Naive thymus-derived CD4-positive, alpha-beta T cell (primary cell): ENCODE measurements at regions not wholly inside any gene's neighbourhood (a gene's known extent, or its start where the extent isn't known, plus 50 kb on each side); places are given as distances from the start of the nearest gene placed in this dataset.

ENCODE experiments used
- ATAC-seq: fragments of 150-1000 bp; cut with Tn5 transposase; 2 replicates; pipeline ENCODE4 v1.10.0; 2021; ENCODE audit warnings: mild to moderate bottlenecking, moderate library complexity
- CTCF ChIA-PET: fragments of 350-600 bp; sonication (Branson Sonifier 250); formaldehyde crosslinking; loops from one replicate; lab custom pipeline; 2021; ENCODE audit warnings: antibody characterized with exemption; lab: Charles Lee
- POLR2A ChIA-PET: fragments of 350-600 bp; sonication (Branson Sonifier 250); formaldehyde crosslinking; loops from one replicate; lab custom pipeline; 2021; ENCODE audit warnings: antibody characterized with exemption, inconsistent platforms; lab: Charles Lee
- DNase-seq, 9 donors: peaks; one replicate each; pipeline versions ENCODE4 v3.0.0 to v3.0.0-alpha.2; 2020 to 2022; ENCODE audit warnings: mixed read lengths in 1 of 9
- H3K27ac ChIP-seq: one replicate; pipeline ENCODE4 v1.7.0; 2013; ENCODE audit warnings: mild to moderate bottlenecking, low read depth, low read length, moderate library complexity
- H3K27me3 ChIP-seq, 2 donors: one replicate each; pipeline ENCODE4 v1.7.0; 2013; ENCODE audit warnings: low read length in 2 of 2, mild to moderate bottlenecking in 2 of 2, moderate library complexity in 2 of 2; ENCODE audit not compliant: control insufficient read depth in 2 of 2, insufficient read depth in 2 of 2
- H3K36me3 ChIP-seq, 3 experiments: 1 replicate in 2 of 3; 2 replicates in 1 of 3; pipeline ENCODE4 v1.7.0; 2013; ENCODE audit warnings: low read length in 3 of 3, mild to moderate bottlenecking in 3 of 3, moderate library complexity in 1 of 3; ENCODE audit not compliant: insufficient read depth in 3 of 3, control insufficient read depth in 2 of 3
- H3K4me1 ChIP-seq, 2 donors: one replicate each; pipeline ENCODE4 v1.7.0; 2013; ENCODE audit warnings: low read length in 2 of 2, mild to moderate bottlenecking in 2 of 2, moderate library complexity in 1 of 2; ENCODE audit not compliant: control insufficient read depth in 2 of 2, insufficient read depth in 2 of 2
- H3K4me3 ChIP-seq: 2 replicates; pipeline ENCODE4 v1.7.0; 2013; ENCODE audit warnings: mild to moderate bottlenecking, low read length
- H3K9me3 ChIP-seq, 3 experiments: 1 replicate in 2 of 3; 2 replicates in 1 of 3; pipeline ENCODE4 v1.7.0; 2013; ENCODE audit warnings: low read length in 3 of 3; ENCODE audit not compliant: control insufficient read depth in 2 of 3
- H3K27ac Mint-ChIP-seq, 9 donors: one replicate each; pipeline ENCODE4 v1.8.0; 2020 to 2022; ENCODE audit warnings: mixed read lengths in 9 of 9, mild to moderate bottlenecking in 8 of 9, moderate library complexity in 5 of 9, inconsistent platforms in 2 of 9
- H3K27me3 Mint-ChIP-seq, 5 donors: one replicate each; pipeline ENCODE4 v1.8.0; 2021 to 2022; ENCODE audit warnings: mixed read lengths in 5 of 5, mild to moderate bottlenecking in 1 of 5
- H3K36me3 Mint-ChIP-seq, 5 donors: one replicate each; pipeline ENCODE4 v1.8.0; 2020 to 2022; ENCODE audit warnings: mixed read lengths in 5 of 5, mild to moderate bottlenecking in 3 of 5, inconsistent platforms in 1 of 5
- H3K4me1 Mint-ChIP-seq, 7 donors: one replicate each; pipeline ENCODE4 v1.8.0; 2020 to 2022; ENCODE audit warnings: mixed read lengths in 7 of 7, mild to moderate bottlenecking in 3 of 7, inconsistent platforms in 1 of 7
- H3K4me3 Mint-ChIP-seq, 10 donors: one replicate each; pipeline ENCODE4 v1.8.0; 2020 to 2022; ENCODE audit warnings: mild to moderate bottlenecking in 10 of 10, mixed read lengths in 10 of 10, moderate library complexity in 6 of 10, inconsistent platforms in 2 of 10
- H3K9me3 Mint-ChIP-seq, 11 donors: one replicate each; pipeline ENCODE4 v1.8.0; 2020 to 2022; ENCODE audit warnings: mixed read lengths in 11 of 11, mild to moderate bottlenecking in 4 of 11, inconsistent platforms in 1 of 11, moderate library complexity in 1 of 11
- intact Hi-C, 2 donors: fragments of 100-400 bp; cut with micrococcal nuclease; formaldehyde crosslinking; loops; one replicate each; pipeline ENCODE4 v1.15.1; 2023

DNA sequence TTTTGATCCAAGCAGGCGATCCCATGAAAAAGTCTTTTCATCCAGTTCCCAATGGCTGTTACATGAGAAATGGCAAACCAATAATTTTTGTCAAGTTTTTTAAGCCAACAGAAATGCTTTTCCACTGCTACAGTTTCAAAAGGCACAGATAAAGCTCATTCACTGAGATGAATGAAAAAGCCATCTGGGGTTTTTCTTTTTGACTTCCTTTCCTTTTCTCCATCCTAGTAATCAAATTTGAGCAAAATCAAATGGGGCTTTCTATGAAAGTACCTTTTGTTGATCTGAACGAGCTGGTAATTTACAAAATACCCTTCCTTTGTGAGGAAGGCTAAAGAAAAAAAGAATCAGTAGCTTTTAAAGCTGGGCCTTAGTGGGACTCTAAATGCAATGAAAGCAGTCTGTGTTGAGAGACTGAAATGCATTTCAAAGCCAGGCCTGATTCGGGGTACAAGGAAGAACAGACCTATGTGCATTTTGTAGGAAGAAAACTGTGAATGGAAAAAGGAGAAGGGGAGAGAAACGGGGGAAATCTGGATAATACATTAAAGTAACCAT lies 185.2 kb upstream of the DNAJC19 start:
- no peak overlapping the region for H3K4me3 Mint-ChIP-seq
- H3K4me3 ChIP-seq = no peak overlapping the region
- H3K27ac ChIP-seq = no peak overlapping the region
- no peak overlapping the region for H3K27ac Mint-ChIP-seq
- H3K4me1 ChIP-seq = no peaks in the 10 kb centered on the region
- DNase-seq (no peak), ATAC-seq (no peak)
- no peaks in the 10 kb centered on the region for H3K9me3 ChIP-seq
- intact Hi-C loops = no loop called here
- no peaks in the 10 kb centered on the region for H3K36me3 Mint-ChIP-seq
- H3K27me3 Mint-ChIP-seq = peaks cover 0 to 12% (median 6%) of the 10 kb centered on the region in 5 donors
- POLR2A ChIA-PET = no interaction called here
- peaks cover 0 to 4% of the 10 kb centered on the region in 2 donors for H3K27me3 ChIP-seq
- H3K4me1 Mint-ChIP-seq = no peaks in the 10 kb centered on the region
- H3K36me3 ChIP-seq = no peaks in the 10 kb centered on the region
- CTCF ChIA-PET = interaction anchor here (0.8 kb wide), 1 partner anchor 544 kb away, joined by 3 read pairs; no protein-coding TSS in a partner anchor
- no peaks in the 10 kb centered on the region for H3K9me3 Mint-ChIP-seq

DNA sequence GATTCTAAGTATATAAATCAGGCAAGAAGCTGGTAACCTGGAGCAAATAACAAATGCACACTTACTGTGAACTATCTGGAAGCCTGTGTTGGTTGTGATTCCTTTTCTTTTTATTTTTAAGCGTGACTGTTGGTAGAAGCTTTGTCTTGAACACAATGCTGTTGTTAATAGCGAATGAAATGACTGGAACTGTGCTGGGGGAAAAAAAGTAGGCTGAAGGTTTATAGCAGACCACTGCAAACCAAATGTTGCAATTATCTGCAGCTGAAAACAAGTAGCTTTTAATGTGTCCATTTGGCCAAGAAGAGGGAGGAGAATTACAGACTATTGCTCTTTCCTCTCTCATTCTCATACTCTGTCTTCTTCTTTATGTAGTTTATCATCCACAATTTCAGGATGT lies 184.5 kb upstream of the DNAJC19 start:
- Histone ChIP-seq H3K4me3 (no peak overlapping the region), H3K36me3 (no peaks in the 10 kb centered on the region), H3K9me3 (no peaks in the 10 kb centered on the region), H3K4me1 (no peaks in the 10 kb centered on the region), H3K27ac (no peak overlapping the region), H3K27me3 (peaks cover 0 to 4% of the 10 kb centered on the region in 2 donors)
- no peak for ATAC-seq
- Mint-ChIP-seq H3K9me3 (no peaks in the 10 kb centered on the region), H3K36me3 (no peaks in the 10 kb centered on the region), H3K4me1 (no peaks in the 10 kb centered on the region), H3K27me3 (peaks cover 0 to 12% (median 6%) of the 10 kb centered on the region in 5 donors), H3K4me3 (no peak overlapping the region), H3K27ac (no peak overlapping the region)
- intact Hi-C loops = no loop called here
- CTCF ChIA-PET = no interaction called here
- POLR2A ChIA-PET = no interaction called here
- DNase-seq = no peak

GRCh38 chr3:181173227-181173626 lies 183.7 kb upstream of the DNAJC19 start:
- Histone ChIP-seq H3K27ac (no peak overlapping the region), H3K9me3 (no peaks in the 10 kb centered on the region), H3K27me3 (peaks cover 0 to 4% of the 10 kb centered on the region in 2 donors), H3K36me3 (no peaks in the 10 kb centered on the region), H3K4me3 (no peak overlapping the region), H3K4me1 (no peaks in the 10 kb centered on the region)
- Mint-ChIP-seq H3K4me3 (no peak overlapping the region), H3K9me3 (peaks cover 0 to under 1% (median 0%) of the 10 kb centered on the region in 11 donors), H3K27ac (no peak overlapping the region), H3K36me3 (no peaks in the 10 kb centered on the region), H3K4me1 (no peaks in the 10 kb centered on the region), H3K27me3 (peaks cover 0 to 12% (median 6%) of the 10 kb centered on the region in 5 donors)
- CTCF ChIA-PET = no interaction called here
- POLR2A ChIA-PET = no interaction called here
- ATAC-seq = no peak
- no peak for DNase-seq
- intact Hi-C loops = no loop called here

DNA sequence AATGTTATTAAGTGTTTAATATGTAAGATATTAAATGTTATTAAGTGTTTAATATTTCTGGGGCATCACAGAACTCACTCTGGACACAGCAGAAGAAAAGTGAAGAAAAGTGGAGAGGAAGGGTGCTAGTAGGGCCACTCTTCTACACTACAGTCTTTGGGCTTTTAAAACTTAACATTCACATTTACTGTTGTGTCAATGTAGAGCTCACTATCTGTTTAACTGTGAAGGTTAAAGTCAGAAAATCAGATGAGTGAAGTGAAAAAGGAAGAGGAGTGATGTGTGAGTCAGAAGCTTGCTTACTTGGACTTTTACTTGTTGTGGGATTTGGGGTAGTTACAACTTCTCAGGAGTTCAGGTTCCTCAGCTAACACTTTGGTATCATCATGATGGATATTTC lies 145.3 kb upstream of the DNAJC19 start:
- Mint-ChIP-seq H3K27me3 (peaks cover 0 to 5% (median 0%) of the 10 kb centered on the region in 5 donors), H3K4me3 (no peak overlapping the region), H3K4me1 (no peaks in the 10 kb centered on the region), H3K9me3 (peaks cover 0 to 4% (median 0%) of the 10 kb centered on the region in 11 donors), H3K36me3 (no peaks in the 10 kb centered on the region), H3K27ac (no peak overlapping the region)
- ATAC-seq = no peak
- Histone ChIP-seq H3K27ac (no peak overlapping the region), H3K9me3 (no peaks in the 10 kb centered on the region), H3K27me3 (no peaks in the 10 kb centered on the region), H3K4me1 (no peaks in the 10 kb centered on the region), H3K36me3 (no peaks in the 10 kb centered on the region), H3K4me3 (no peak overlapping the region)
- intact Hi-C loops = no loop called here
- CTCF ChIA-PET = no interaction called here
- DNase-seq = no peak
- POLR2A ChIA-PET = no interaction called here

DNA sequence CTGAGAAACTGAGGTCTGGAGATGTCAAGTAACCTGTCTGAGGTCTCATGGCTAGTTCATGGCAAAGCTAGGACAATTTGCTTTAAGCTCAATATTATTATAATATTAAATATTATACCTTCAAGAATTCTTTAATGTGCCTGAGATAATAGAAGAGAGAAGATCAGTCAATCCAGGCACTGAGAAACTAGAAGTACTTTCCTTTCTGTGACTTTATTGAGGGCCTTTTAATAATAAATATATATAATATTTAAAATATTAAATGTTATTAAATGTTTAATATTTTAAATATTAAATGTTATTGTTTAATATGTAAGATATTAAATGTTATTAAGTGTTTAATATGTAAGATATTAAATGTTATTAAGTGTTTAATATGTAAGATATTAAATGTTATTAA lies 144.3 kb upstream of the DNAJC19 start:
- H3K27me3 ChIP-seq = no peaks in the 10 kb centered on the region
- intact Hi-C loops = no loop called here
- H3K36me3 ChIP-seq = no peaks in the 10 kb centered on the region
- no peaks in the 10 kb centered on the region for H3K27me3 Mint-ChIP-seq
- H3K9me3 ChIP-seq = no peaks in the 10 kb centered on the region
- no peaks in the 10 kb centered on the region for H3K4me1 Mint-ChIP-seq
- no peak overlapping the region for H3K4me3 ChIP-seq
- ChIA-PET CTCF (no interaction called here), POLR2A (no interaction called here)
- ATAC-seq (no peak), DNase-seq (no peak)
- peaks cover 0 to 4% (median 0%) of the 10 kb centered on the region in 11 donors for H3K9me3 Mint-ChIP-seq
- H3K36me3 Mint-ChIP-seq = no peaks in the 10 kb centered on the region
- no peak overlapping the region for H3K27ac ChIP-seq
- H3K27ac Mint-ChIP-seq = no peak overlapping the region
- H3K4me1 ChIP-seq = no peaks in the 10 kb centered on the region
- no peak overlapping the region for H3K4me3 Mint-ChIP-seq

DNA sequence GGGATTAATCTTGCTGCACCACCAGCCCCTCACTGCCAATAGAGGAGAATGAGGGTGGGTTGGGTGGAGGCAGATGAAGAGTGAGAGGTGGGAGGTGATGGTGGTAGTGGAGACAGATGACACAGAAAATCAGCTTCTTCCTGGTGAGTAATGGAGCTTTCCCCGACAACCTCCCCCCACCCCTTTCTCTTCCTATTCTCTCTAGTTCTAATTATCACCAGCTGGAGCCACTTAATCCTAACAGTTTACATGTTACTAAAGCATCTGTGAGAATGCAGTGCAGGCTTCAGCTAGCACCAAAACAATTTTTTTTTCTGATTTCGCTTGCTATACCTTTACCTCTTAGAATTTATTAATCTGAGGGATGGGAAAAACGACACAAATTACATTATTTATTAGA lies 116.1 kb upstream of the DNAJC19 start:
- ChIA-PET POLR2A (no interaction called here), CTCF (no interaction called here)
- Mint-ChIP-seq H3K36me3 (peaks cover 0 to 15% (median 5%) of the 10 kb centered on the region in 5 donors), H3K27me3 (peaks cover 0 to 5% (median 0%) of the 10 kb centered on the region in 5 donors), H3K4me3 (no peak overlapping the region), H3K9me3 (peaks cover 4 to 29% (median 6%) of the 10 kb centered on the region in 11 donors), H3K27ac (no peak overlapping the region), H3K4me1 (no peaks in the 10 kb centered on the region)
- Histone ChIP-seq H3K4me1 (no peaks in the 10 kb centered on the region), H3K27me3 (no peaks in the 10 kb centered on the region), H3K4me3 (no peak overlapping the region), H3K9me3 (no peaks in the 10 kb centered on the region), H3K27ac (no peak overlapping the region), H3K36me3 (no peaks in the 10 kb centered on the region)
- ATAC-seq (no peak), DNase-seq (no peak)
- intact Hi-C loops = no loop called here

DNA sequence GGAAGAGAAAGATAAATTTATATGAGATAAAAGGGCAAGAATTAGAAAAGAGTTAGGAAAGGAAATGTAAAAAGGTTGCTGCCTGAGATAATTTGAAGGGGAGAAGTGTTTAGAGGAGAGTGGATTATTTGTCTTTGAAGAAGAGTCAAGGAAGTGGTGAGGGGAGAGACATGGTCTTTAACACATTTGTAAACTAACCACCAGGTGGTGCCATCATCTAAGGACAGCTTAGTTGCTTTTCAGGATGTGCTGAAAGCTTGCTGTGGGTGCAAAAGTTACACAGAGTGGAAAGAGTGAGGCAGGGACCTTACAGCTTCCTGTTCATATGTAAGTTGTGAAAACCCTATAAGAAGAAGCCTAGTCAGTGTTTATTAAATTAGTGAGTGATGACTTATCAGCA lies 114.1 kb upstream of the DNAJC19 start:
- H3K4me3 ChIP-seq = no peak overlapping the region

More for the DNA sequence above, 114.1 kb upstream of the DNAJC19 start:
- Histone ChIP-seq H3K27me3 (no peaks in the 10 kb centered on the region), H3K36me3 (no peaks in the 10 kb centered on the region), H3K27ac (no peak overlapping the region), H3K4me1 (no peaks in the 10 kb centered on the region), H3K9me3 (no peaks in the 10 kb centered on the region)
- ChIA-PET POLR2A (no interaction called here), CTCF (no interaction called here)
- DNase-seq = no peak
- peaks cover 4 to 29% (median 6%) of the 10 kb centered on the region in 11 donors for H3K9me3 Mint-ChIP-seq
- no peak overlapping the region for H3K4me3 Mint-ChIP-seq
- peaks cover 0 to 15% (median 5%) of the 10 kb centered on the region in 5 donors for H3K36me3 Mint-ChIP-seq
- intact Hi-C loops = no loop called here
- no peak for ATAC-seq
- H3K27ac Mint-ChIP-seq = no peak overlapping the region
- H3K4me1 Mint-ChIP-seq = no peaks in the 10 kb centered on the region
- H3K27me3 Mint-ChIP-seq = peaks cover 0 to 5% (median 0%) of the 10 kb centered on the region in 5 donors
